Calu3 (cell line): ENCODE measurements at regions not wholly inside any gene's neighbourhood (a gene's known extent, or its start where the extent isn't known, plus 50 kb on each side); places are given as distances from the start of the nearest gene placed in this dataset.
"Not testable (repeated sequence)": the region's sequence is repeated elsewhere in the genome, so short reads cannot be mapped to it uniquely, and the experiment has no call there.

Experiments used
- BruUV-seq: library from RNA; stranded (reverse); fragments of 400-500 nt; replicated peaks from 2 replicates; lab custom pipeline; 2021; lab: Mats Ljungman, UMichigan
- CTCF ChIA-PET: fragments of 300-600 bp; sonication (Branson Sonifier 250); formaldehyde crosslinking; loops from one replicate; lab custom pipeline; 2022; ENCODE audit warnings: antibody characterized with exemption; lab: Charles Lee
- DNase-seq: peaks from one replicate; pipeline ENCODE4 v3.0.0; 2022
- H3K27ac Mint-ChIP-seq: one replicate; pipeline ENCODE4 v1.8.0; 2022; ENCODE audit warnings: mixed read lengths; ENCODE audit not compliant: unreplicated experiment
- H3K27me3 Mint-ChIP-seq: one replicate; pipeline ENCODE4 v1.8.0; 2022; ENCODE audit warnings: mixed read lengths; ENCODE audit not compliant: unreplicated experiment
- H3K36me3 Mint-ChIP-seq: one replicate; pipeline ENCODE4 v1.8.0; 2022; ENCODE audit warnings: mild to moderate bottlenecking, moderate library complexity, mixed read lengths; ENCODE audit not compliant: insufficient read depth, unreplicated experiment
- H3K4me1 Mint-ChIP-seq: one replicate; pipeline ENCODE4 v1.8.0; 2022; ENCODE audit warnings: mild to moderate bottlenecking, low read depth, mixed read lengths; ENCODE audit not compliant: unreplicated experiment
- H3K4me3 Mint-ChIP-seq: one replicate; pipeline ENCODE4 v1.8.0; 2022; ENCODE audit warnings: mild to moderate bottlenecking, low read depth, moderate library complexity, mixed read lengths; ENCODE audit not compliant: unreplicated experiment
- H3K9me3 Mint-ChIP-seq: one replicate; pipeline ENCODE4 v1.8.0; 2022; ENCODE audit warnings: low read depth, mixed read lengths; ENCODE audit not compliant: unreplicated experiment
- intact Hi-C: fragments of 100-400 bp; cut with micrococcal nuclease; formaldehyde crosslinking; loops from one replicate; pipeline ENCODE4 v1.10.0; 2022; ENCODE audit not compliant: unreplicated experiment
- TF ChIP-seq, protein P1 (sequence below): fragments of 200-600 bp; IDR thresholded peaks from one replicate; pipeline ENCODE4 v1.8.0; 2022; ENCODE audit warnings: antibody characterized with exemption; ENCODE audit not compliant: unreplicated experiment

DNA sequence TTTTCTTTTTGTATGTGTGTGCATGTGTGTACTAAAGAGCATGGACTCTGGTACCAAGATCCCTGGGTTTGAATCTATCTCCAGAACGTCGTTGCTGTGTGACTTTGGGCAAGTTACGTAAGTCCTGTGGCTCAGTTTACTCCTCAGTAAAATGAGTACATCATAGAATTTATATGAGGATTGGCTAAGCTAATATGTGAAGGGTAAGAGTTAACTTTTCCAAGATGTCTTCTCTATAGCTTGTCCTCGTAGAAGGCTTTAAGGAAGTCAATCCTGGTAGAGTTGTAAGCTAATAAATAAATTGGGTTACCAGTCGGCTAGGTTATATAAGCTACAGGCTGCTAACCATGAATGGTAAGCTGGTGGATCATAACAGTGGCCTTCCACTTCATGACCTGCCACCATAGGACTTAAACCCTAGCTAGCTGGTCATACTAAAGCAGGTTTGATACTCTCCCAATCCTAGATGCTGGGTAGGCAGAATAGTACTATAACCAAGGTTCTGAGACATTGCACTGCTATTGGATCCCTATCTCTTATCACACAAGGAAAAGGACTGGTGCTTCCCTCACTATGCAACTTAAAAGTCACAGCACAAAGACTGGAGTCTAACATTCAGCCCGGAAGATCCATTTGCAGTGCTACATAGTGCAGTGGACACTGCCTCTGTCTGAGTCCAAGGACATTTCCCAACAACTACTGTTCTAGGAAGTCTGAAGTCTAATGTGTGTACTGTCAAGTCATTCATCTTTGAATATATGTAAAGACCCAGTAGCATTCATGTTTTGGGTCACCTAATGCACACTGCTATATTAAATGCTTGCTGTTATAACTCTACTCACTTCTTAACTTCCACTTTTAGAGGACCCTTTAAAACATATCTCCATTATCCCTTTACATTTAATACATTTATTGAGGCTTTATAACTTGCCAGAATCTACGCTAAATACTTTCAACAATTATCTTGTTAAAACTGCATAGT is 156.2 kb downstream of the CRPPA start:
- TF ChIP-seq, protein P1, sequence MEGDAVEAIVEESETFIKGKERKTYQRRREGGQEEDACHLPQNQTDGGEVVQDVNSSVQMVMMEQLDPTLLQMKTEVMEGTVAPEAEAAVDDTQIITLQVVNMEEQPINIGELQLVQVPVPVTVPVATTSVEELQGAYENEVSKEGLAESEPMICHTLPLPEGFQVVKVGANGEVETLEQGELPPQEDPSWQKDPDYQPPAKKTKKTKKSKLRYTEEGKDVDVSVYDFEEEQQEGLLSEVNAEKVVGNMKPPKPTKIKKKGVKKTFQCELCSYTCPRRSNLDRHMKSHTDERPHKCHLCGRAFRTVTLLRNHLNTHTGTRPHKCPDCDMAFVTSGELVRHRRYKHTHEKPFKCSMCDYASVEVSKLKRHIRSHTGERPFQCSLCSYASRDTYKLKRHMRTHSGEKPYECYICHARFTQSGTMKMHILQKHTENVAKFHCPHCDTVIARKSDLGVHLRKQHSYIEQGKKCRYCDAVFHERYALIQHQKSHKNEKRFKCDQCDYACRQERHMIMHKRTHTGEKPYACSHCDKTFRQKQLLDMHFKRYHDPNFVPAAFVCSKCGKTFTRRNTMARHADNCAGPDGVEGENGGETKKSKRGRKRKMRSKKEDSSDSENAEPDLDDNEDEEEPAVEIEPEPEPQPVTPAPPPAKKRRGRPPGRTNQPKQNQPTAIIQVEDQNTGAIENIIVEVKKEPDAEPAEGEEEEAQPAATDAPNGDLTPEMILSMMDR: no peak
- H3K4me3 Mint-ChIP-seq: no peak overlapping the region
- H3K27ac Mint-ChIP-seq: no peak overlapping the region
- no TSS peak for BruUV-seq
- no peaks in the 10 kb centered on the region for H3K4me1 Mint-ChIP-seq
- no peak for DNase-seq
- H3K27me3 Mint-ChIP-seq: no peaks in the 10 kb centered on the region
- CTCF ChIA-PET: no interaction called here
- H3K36me3 Mint-ChIP-seq: no peaks in the 10 kb centered on the region
- intact Hi-C loops: no loop called here
- H3K9me3 Mint-ChIP-seq: no peaks in the 10 kb centered on the region

DNA sequence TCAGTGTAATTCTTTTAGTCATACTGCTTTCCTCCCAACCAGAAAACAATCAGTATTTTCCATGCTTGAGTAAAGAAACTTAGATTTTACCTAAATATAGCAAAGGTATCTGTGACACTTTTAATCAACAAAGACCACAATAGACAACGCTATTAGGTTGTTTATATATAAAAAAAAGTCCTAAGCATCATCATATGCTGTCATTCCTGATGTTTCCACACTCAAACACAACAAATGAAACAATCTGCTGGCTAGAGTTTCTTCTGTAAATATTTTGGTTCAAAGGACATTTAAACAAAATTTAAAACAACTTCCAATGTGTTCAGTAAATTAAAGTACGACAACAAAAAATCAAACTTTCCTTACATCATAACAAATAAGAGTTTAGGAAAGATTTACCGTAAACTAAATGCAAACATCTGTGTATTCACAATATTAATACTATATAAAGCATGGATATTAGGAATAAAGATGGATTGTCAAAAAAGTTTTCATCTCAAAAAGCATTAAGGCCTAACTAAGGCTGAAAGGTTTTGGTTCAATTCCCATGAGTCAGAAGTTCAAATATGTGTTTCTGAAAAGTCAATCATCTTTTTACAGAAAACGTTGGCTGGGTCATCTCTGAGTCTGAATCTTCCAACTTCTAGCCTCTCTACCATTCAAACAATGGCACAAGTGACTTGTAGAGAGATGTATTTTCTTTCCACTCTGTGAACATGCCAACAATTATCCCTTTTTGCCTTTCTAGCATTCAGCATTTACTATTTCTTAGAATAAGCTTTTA is 157.1 kb downstream of the CRPPA start:
- no peak overlapping the region for H3K27ac Mint-ChIP-seq
- no peaks in the 10 kb centered on the region for H3K4me1 Mint-ChIP-seq
- H3K36me3 Mint-ChIP-seq: no peaks in the 10 kb centered on the region

DNA sequence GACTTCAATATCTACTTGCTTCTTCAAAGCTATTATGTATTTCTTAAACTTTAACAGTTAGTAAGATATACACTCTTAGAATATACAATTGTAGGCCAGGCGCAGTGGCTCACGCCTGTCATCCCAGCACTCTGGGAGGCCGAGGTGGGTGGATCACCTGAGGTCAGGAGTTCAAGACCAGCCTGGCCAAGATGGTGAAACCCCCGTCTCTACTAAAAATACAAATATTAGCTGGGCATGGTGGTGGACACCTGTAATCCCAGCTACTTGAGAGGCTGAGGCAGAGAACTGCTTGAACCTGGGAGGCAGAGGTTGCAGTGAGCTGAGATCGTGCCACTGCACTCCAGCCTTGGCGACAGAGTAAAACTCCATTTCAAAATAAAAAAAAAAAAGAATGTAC is 158.0 kb downstream of the CRPPA start:
- H3K9me3 Mint-ChIP-seq, CTCF ChIA-PET, DNase-seq, BruUV-seq, H3K27me3 Mint-ChIP-seq, H3K4me3 Mint-ChIP-seq, H3K4me1 Mint-ChIP-seq, intact Hi-C loops, H3K36me3 Mint-ChIP-seq, H3K27ac Mint-ChIP-seq: not testable (repeated sequence)

More for the DNA sequence above, 157.1 kb downstream of the CRPPA start:
- DNase-seq: no peak
- Mint-ChIP-seq H3K9me3 (no peaks in the 10 kb centered on the region), H3K4me3 (no peak overlapping the region), H3K27me3 (no peaks in the 10 kb centered on the region)
- intact Hi-C loops: no loop called here
- CTCF ChIA-PET: no interaction called here
- TF ChIP-seq, protein P1: no peak
- BruUV-seq: no TSS peak

DNA sequence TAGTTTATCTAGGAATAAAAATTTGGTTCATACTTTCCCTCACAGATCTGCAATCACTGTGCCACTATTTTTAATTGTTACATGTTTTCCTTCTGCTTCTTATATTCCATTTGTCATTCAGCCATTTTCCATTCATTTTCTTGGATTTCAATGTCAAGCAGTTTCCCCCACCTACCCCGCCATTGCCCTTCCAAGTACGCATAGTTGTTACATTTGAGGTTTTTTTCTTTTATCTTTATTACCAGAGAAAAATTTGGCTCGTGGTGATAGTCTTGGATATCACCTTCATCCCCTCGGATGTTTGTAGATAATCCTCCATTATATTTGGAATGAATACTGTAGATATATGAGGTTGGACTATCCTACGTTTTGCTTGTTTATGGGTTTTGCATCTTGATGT is 159.7 kb downstream of the CRPPA start:
- Mint-ChIP-seq H3K9me3 (no peaks in the 10 kb centered on the region), H3K27ac (no peak overlapping the region), H3K27me3 (no peaks in the 10 kb centered on the region), H3K4me1 (no peaks in the 10 kb centered on the region), H3K4me3 (no peak overlapping the region), H3K36me3 (no peaks in the 10 kb centered on the region)
- TF ChIP-seq, protein P1: no peak
- CTCF ChIA-PET: no interaction called here
- intact Hi-C loops: no loop called here
- no TSS peak for BruUV-seq
- no peak for DNase-seq
